PC-9 (cell line): ENCODE measurements at regions not wholly inside any gene's neighbourhood (a gene's known extent, or its start where the extent isn't known, plus 50 kb on each side); places are given as distances from the start of the nearest gene placed in this dataset.

Source experiments
- CTCF ChIP-seq: fragments of 200-600 bp; sonication (generic); conservative IDR thresholded peaks from 2 replicates; pipeline ENCODE4 v1.6.1; 2017; ENCODE audit warnings: mixed run types, antibody characterized with exemption, mild to moderate bottlenecking, moderate library complexity
- EZH2 ChIP-seq: fragments of 200-600 bp; sonication (generic); IDR thresholded peaks from 2 replicates; pipeline ENCODE4 v1.8.0; 2017; ENCODE audit warnings: antibody characterized with exemption, low read depth

DNA sequence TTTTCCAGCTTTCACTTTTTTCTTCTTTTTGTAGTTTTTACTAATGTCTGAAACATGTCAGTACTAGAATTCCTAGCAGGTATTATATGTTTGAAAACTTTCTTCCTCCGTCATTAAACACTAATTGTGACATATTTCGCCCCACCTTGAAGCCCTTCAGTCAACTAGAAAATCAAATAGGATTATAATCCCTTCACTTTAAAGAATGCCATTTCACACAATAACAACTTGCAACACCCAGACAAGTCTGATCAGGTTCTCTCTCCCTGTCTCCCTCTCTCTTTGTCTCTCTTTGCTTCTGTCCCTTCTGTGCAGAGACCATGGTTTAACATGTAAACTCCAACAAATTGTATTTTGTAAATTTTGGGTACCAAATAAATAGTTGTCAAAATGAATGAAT is 373.5 kb downstream of the SEMA3D start:
- no peak for TF ChIP-seq CTCF
- no peak for TF ChIP-seq EZH2
